Vagina (tissue), 2 donors: ENCODE measurements at regions not wholly inside any gene's neighbourhood (a gene's known extent, or its start where the extent isn't known, plus 50 kb on each side); places are given as distances from the start of the nearest gene placed in this dataset.

Source experiments
- CTCF ChIP-seq, 3 experiments: fragments of 450-650 bp in 2 of 3; fragments of 200-600 bp in 1 of 3; sonication (generic) in 1 of 3; IDR thresholded peaks; one replicate each; pipeline ENCODE4 v1.5.1; 2017 to 2019; ENCODE audit warnings: antibody characterized with exemption in 3 of 3, mild to moderate bottlenecking in 2 of 3, moderate library complexity in 2 of 3
- POLR2A ChIP-seq, 2 donors: fragments of 450-650 bp; IDR thresholded peaks; one replicate each; pipeline ENCODE4 v1.6.1; 2017; ENCODE audit warnings: antibody characterized with exemption in 2 of 2, mild to moderate bottlenecking in 2 of 2, moderate library complexity in 2 of 2

GRCh38 chr13:59588717-59589067 is 575.0 kb downstream of the DIAPH3 start:
- TF ChIP-seq CTCF (IDR thresholded peaks at IDR 0.05) (no peak), POLR2A (IDR thresholded peaks at IDR 0.05) (no peak)
